GM19238 (cell line): ENCODE measurements at regions not wholly inside any gene's neighbourhood (a gene's known extent, or its start where the extent isn't known, plus 50 kb on each side); places are given as distances from the start of the nearest gene placed in this dataset.
"Not testable (repeated sequence)": the region's sequence is repeated elsewhere in the genome, so short reads cannot be mapped to it uniquely, and the experiment has no call there.

Source experiments
- DNase-seq: peaks from one replicate; pipeline ENCODE4 v3.0.0; 2011; ENCODE audit warnings: low spot score; ENCODE audit not compliant: insufficient read length

GRCh38 chr6:68237205-68237604 is 397.9 kb upstream of the ADGRB3 start:
- no peak for DNase-seq

GRCh38 chr6:68235326-68235784 is 399.7 kb upstream of the ADGRB3 start:
- no peak for DNase-seq

- DNase-seq = no peak
These were observed 401.5 kb upstream of the ADGRB3 start for GRCh38 chr6:68233623-68234022.

GRCh38 chr6:68229566-68229965 is 405.5 kb upstream of the ADGRB3 start:
- no peak for DNase-seq

- DNase-seq = no peak
These were observed 408.6 kb upstream of the ADGRB3 start for GRCh38 chr6:68226460-68226859.

GRCh38 chr6:68225729-68226128 is 409.4 kb upstream of the ADGRB3 start:
- no peak for DNase-seq

- DNase-seq = no peak
These were observed 423.8 kb upstream of the ADGRB3 start for GRCh38 chr6:68211242-68211795.

GRCh38 chr6:68207612-68208011 is 427.5 kb upstream of the ADGRB3 start:
- DNase-seq = not testable (repeated sequence)

- no peak for DNase-seq
These were observed 434.2 kb upstream of the ADGRB3 start for GRCh38 chr6:68200929-68201328.

- no peak for DNase-seq
These were observed 437.7 kb upstream of the ADGRB3 start for GRCh38 chr6:68197356-68197755.

- no peak for DNase-seq
These were observed 438.4 kb upstream of the ADGRB3 start for GRCh38 chr6:68196645-68197044.

- not testable (repeated sequence) for DNase-seq
These were observed 439.3 kb upstream of the ADGRB3 start for GRCh38 chr6:68195753-68196152.

- DNase-seq = no peak
These were observed 440.1 kb upstream of the ADGRB3 start for GRCh38 chr6:68194846-68195478.

- no peak for DNase-seq
These were observed 442.1 kb upstream of the ADGRB3 start for GRCh38 chr6:68192988-68193387.

- DNase-seq = no peak
These were observed 445.8 kb upstream of the ADGRB3 start for GRCh38 chr6:68189217-68189815.

GRCh38 chr6:68186870-68187269 is 448.2 kb upstream of the ADGRB3 start:
- no peak for DNase-seq

- DNase-seq = no peak
These were observed 452.7 kb upstream of the ADGRB3 start for GRCh38 chr6:68182386-68182785.

GRCh38 chr6:68181027-68181426 is 454.1 kb upstream of the ADGRB3 start:
- DNase-seq = not testable (repeated sequence)

GRCh38 chr6:68173616-68174015 is 461.5 kb upstream of the ADGRB3 start:
- DNase-seq = no peak

- no peak for DNase-seq
These were observed 465.2 kb upstream of the ADGRB3 start for GRCh38 chr6:68169922-68170321.

- no peak for DNase-seq
These were observed 467.5 kb upstream of the ADGRB3 start for GRCh38 chr6:68167604-68168003.

GRCh38 chr6:68160812-68161211 is 474.3 kb upstream of the ADGRB3 start:
- not testable (repeated sequence) for DNase-seq

GRCh38 chr6:68160348-68160747 is 474.7 kb upstream of the ADGRB3 start:
- DNase-seq = no peak
